ENCODE measurements at regions not wholly inside any gene's neighbourhood (a gene's known extent, or its start where the extent isn't known, plus 50 kb on each side); places are given as distances from the start of the nearest gene placed in this dataset.

DNA sequence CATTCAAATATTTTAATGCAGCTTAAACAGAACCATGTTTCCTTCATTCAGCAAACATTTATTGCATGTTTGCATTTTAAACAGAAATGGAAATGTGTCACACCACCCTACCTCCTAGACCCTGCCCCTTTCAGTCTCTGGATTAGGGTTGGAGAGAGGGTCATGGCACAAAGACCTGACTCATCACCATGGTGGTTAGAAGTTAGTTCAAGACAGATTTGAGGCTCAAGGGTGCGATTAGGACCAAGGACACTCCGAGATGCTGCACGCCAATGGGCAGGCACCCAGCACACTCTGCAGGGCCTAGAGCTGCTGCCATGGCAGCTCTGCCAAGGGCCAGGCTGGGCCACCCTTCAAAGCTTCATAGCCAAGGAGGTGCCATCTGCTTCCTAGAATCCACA is 86.9 kb downstream of the NAV1 start:
- no peak overlapping the region for H3K4me3 Mint-ChIP-seq
- H3K4me1 ChIP-seq (ENCODE audit: control insufficient read depth in 2 of 2, insufficient read depth in 2 of 2, low read length in 2 of 2), result no peaks in the 10 kb centered on the region
- 90% methylated on average over 3 of the region's 3 CpGs for WGBS (ENCODE audit: insufficient coverage)
- TF ChIP-seq, protein P1, sequence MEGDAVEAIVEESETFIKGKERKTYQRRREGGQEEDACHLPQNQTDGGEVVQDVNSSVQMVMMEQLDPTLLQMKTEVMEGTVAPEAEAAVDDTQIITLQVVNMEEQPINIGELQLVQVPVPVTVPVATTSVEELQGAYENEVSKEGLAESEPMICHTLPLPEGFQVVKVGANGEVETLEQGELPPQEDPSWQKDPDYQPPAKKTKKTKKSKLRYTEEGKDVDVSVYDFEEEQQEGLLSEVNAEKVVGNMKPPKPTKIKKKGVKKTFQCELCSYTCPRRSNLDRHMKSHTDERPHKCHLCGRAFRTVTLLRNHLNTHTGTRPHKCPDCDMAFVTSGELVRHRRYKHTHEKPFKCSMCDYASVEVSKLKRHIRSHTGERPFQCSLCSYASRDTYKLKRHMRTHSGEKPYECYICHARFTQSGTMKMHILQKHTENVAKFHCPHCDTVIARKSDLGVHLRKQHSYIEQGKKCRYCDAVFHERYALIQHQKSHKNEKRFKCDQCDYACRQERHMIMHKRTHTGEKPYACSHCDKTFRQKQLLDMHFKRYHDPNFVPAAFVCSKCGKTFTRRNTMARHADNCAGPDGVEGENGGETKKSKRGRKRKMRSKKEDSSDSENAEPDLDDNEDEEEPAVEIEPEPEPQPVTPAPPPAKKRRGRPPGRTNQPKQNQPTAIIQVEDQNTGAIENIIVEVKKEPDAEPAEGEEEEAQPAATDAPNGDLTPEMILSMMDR (IDR thresholded peaks at IDR 0.05), result no peak
- no peak for TF ChIP-seq EZH2 (IDR thresholded peaks at IDR 0.05; ENCODE audit: borderline replicate concordance, insufficient read depth, low read depth, low read length, poor library complexity, severe bottlenecking)
- H4K20me1 ChIP-seq (ENCODE audit: control insufficient read depth, insufficient read depth, low read length, poor library complexity, severe bottlenecking), result no peaks in the 10 kb centered on the region
- ChIA-PET CTCF (no interaction called here), POLR2A (no interaction called here)
- H2AFZ ChIP-seq (ENCODE audit: insufficient read depth, low read depth, low read length, poor library complexity, severe bottlenecking), result no peak overlapping the region
- H3K79me2 ChIP-seq (ENCODE audit: control insufficient read depth, insufficient read depth, low read length), result no peaks in the 10 kb centered on the region
- H3K4me3 ChIP-seq (ENCODE audit: control extremely low read depth in 1 of 5, extremely low read depth in 1 of 5, insufficient read depth in 1 of 5, low read depth in 2 of 5, low read length in 4 of 5), result no peak overlapping the region
- intact Hi-C loops (cut with micrococcal nuclease), result no loop called here
- H3K36me3 ChIP-seq (replicated peaks in 1 of 2; ENCODE audit: control extremely low read depth in 1 of 2, control insufficient read depth in 1 of 2, extremely low read depth in 1 of 2, insufficient read depth in 2 of 2, low read length in 1 of 2), result no peaks in the 10 kb centered on the region
- H3K27me3 Mint-ChIP-seq, result no peaks in the 10 kb centered on the region
- H3K4me2 ChIP-seq (replicated peaks; ENCODE audit: low read depth, low read length, poor library complexity, severe bottlenecking), result no peak overlapping the region
- H3K27ac Mint-ChIP-seq, result no peak overlapping the region
- DNase-seq, result no peak
- no peaks in the 10 kb centered on the region for H3K9me3 Mint-ChIP-seq (ENCODE audit: insufficient read depth)
- no peak overlapping the region for H3K27ac ChIP-seq (ENCODE audit: low read length in 2 of 2)
- no peaks in the 10 kb centered on the region for H3K9me3 ChIP-seq (ENCODE audit: control extremely low read depth in 1 of 3, control insufficient read depth in 2 of 3, insufficient read depth in 1 of 3, low read length in 2 of 3)
- ATAC-seq (ENCODE audit: low read depth), result no peak
- no peak overlapping the region for H3K9ac ChIP-seq (ENCODE audit: low read length)
- H3K4me1 Mint-ChIP-seq, result no peaks in the 10 kb centered on the region
- H3K27me3 ChIP-seq (replicated peaks in 1 of 4; ENCODE audit: control extremely low read depth in 1 of 4, control insufficient read depth in 3 of 4, insufficient read depth in 4 of 4, low read length in 3 of 4), result no peaks in the 10 kb centered on the region

DNA sequence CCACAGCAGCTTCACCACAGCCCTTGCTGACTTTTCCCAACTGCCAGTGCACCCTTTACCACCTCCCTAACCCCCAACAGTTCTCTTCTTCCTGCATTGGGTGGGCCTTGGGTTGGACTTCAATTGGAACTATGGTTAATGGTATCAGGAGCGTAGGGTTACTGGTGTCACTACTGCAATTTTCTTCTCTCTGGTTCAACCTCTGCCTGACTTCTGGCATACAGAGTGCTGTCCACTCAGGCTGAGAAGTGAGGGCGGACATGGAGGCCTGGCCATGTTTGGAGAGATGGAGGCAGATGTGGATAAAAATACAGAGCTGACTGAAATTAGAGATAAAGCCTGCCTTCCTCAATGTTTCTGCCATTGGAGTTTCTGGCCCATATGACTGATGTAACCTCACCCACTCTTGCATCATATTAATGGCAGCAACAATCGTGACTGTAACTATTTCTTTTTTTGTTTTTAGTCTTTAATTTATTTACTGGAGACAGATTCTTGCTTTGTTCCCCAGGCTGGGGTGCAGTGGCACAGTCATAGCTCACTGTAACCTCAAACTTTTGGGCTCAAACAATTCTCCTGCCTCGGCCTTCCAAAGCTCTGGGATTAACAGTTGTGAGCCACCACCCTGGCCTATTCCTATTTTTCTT is 87.8 kb downstream of the NAV1 start:
- CTCF ChIA-PET, result no interaction called here
- WGBS (ENCODE audit: insufficient coverage), result no CpG with 5 or more reads among the region's 4 CpGs
- H3K4me2 ChIP-seq (replicated peaks; ENCODE audit: low read depth, low read length, poor library complexity, severe bottlenecking), result no peak overlapping the region
- DNase-seq, result no peak
- no peak for ATAC-seq (ENCODE audit: low read depth)
- H3K4me3 ChIP-seq (ENCODE audit: control extremely low read depth in 1 of 5, extremely low read depth in 1 of 5, insufficient read depth in 1 of 5, low read depth in 2 of 5, low read length in 4 of 5), result no peak overlapping the region
- H3K27me3 ChIP-seq (replicated peaks in 1 of 4; ENCODE audit: control extremely low read depth in 1 of 4, control insufficient read depth in 3 of 4, insufficient read depth in 4 of 4, low read length in 3 of 4), result no peaks in the 10 kb centered on the region
- no peaks in the 10 kb centered on the region for H3K79me2 ChIP-seq (ENCODE audit: control insufficient read depth, insufficient read depth, low read length)
- H4K20me1 ChIP-seq (ENCODE audit: control insufficient read depth, insufficient read depth, low read length, poor library complexity, severe bottlenecking), result no peaks in the 10 kb centered on the region
- no peak overlapping the region for H3K9ac ChIP-seq (ENCODE audit: low read length)
- no peak overlapping the region for H3K27ac ChIP-seq (ENCODE audit: low read length in 2 of 2)
- intact Hi-C loops (cut with micrococcal nuclease), result no loop called here
- H2AFZ ChIP-seq (ENCODE audit: insufficient read depth, low read depth, low read length, poor library complexity, severe bottlenecking), result no peak overlapping the region
- no peaks in the 10 kb centered on the region for H3K27me3 Mint-ChIP-seq
- no peaks in the 10 kb centered on the region for H3K4me1 ChIP-seq (ENCODE audit: control insufficient read depth in 2 of 2, insufficient read depth in 2 of 2, low read length in 2 of 2)
- H3K4me3 Mint-ChIP-seq, result no peak overlapping the region
- H3K4me1 Mint-ChIP-seq, result no peaks in the 10 kb centered on the region
- TF ChIP-seq EZH2 (IDR thresholded peaks at IDR 0.05; ENCODE audit: borderline replicate concordance, insufficient read depth, low read depth, low read length, poor library complexity, severe bottlenecking), result no peak
- TF ChIP-seq, protein P1 (IDR thresholded peaks at IDR 0.05), result no peak
- H3K36me3 ChIP-seq (replicated peaks in 1 of 2; ENCODE audit: control extremely low read depth in 1 of 2, control insufficient read depth in 1 of 2, extremely low read depth in 1 of 2, insufficient read depth in 2 of 2, low read length in 1 of 2), result no peaks in the 10 kb centered on the region
- no peak overlapping the region for H3K27ac Mint-ChIP-seq
- POLR2A ChIA-PET, result no interaction called here
- H3K9me3 ChIP-seq (ENCODE audit: control extremely low read depth in 1 of 3, control insufficient read depth in 2 of 3, insufficient read depth in 1 of 3, low read length in 2 of 3), result no peaks in the 10 kb centered on the region
- no peaks in the 10 kb centered on the region for H3K9me3 Mint-ChIP-seq (ENCODE audit: insufficient read depth)

Data from B cell (primary cell).